Gastrocnemius medialis (tissue), 4 donors: ENCODE measurements at regions not wholly inside any gene's neighbourhood (a gene's known extent, or its start where the extent isn't known, plus 50 kb on each side); places are given as distances from the start of the nearest gene placed in this dataset.

Experiments used
- CTCF ChIP-seq, 5 experiments: fragments of 450-650 bp in 3 of 5; fragments of 200-600 bp in 2 of 5; sonication (generic) in 2 of 5; IDR thresholded peaks in 4 of 5; conservative IDR thresholded peaks in 1 of 5; 1 replicate in 4 of 5; 2 replicates in 1 of 5; pipeline ENCODE4 v1.5.1; 2016 to 2019; ENCODE audit warnings: antibody characterized with exemption in 5 of 5, mild to moderate bottlenecking in 3 of 5, moderate library complexity in 3 of 5
- POLR2A ChIP-seq, 2 donors: fragments of 450-650 bp; IDR thresholded peaks; one replicate each; pipeline ENCODE4 v1.6.1; 2017; ENCODE audit warnings: antibody characterized with exemption in 2 of 2, mild to moderate bottlenecking in 2 of 2, moderate library complexity in 2 of 2

GRCh38 chr3:130828948-130829947 is 64.6 kb upstream of the ATP2C1 start:
- TF ChIP-seq CTCF (IDR thresholded peaks at IDR 0.05 in 4 of 5, conservative IDR thresholded peaks at IDR 0.05 in 1 of 5) (no peak), POLR2A (IDR thresholded peaks at IDR 0.05) (no peak)
